K562 (cell line): ENCODE measurements at regions not wholly inside any gene's neighbourhood (a gene's known extent, or its start where the extent isn't known, plus 50 kb on each side); places are given as distances from the start of the nearest gene placed in this dataset.

Experiments
- ATF1 ChIP-seq, 2 experiments: fragments of 450-650 bp in 1 of 2; IDR thresholded peaks; 2 replicates each; pipeline ENCODE4 v1.6.1; 2016; ENCODE audit warnings: missing compliant biosample characterization in 1 of 2, missing genetic modification characterization in 1 of 2
- EZH2 ChIP-seq: IDR thresholded peaks from 2 replicates; pipeline ENCODE4 v1.6.1; 2012; ENCODE audit warnings: low read depth, mild to moderate bottlenecking, inconsistent platforms, low read length, borderline replicate concordance
- POLR2A ChIP-seq: fragments of 450-650 bp; conservative IDR thresholded peaks from 2 replicates; pipeline ENCODE4 v1.6.1; 2016
- RBBP5 ChIP-seq: fragments of 200-600 bp; sonication (generic); IDR thresholded peaks from 2 replicates; pipeline ENCODE4 v1.6.1; 2012; ENCODE audit warnings: borderline replicate concordance, mild to moderate bottlenecking, low read length, control low read depth, inconsistent platforms; ENCODE audit not compliant: insufficient read depth, poor library complexity, severe bottlenecking
- SMARCC2 ChIP-seq: fragments of 450-650 bp; IDR thresholded peaks from 2 replicates; pipeline ENCODE4 v1.6.1; 2017; ENCODE audit warnings: antibody characterized with exemption, moderate library complexity, mild to moderate bottlenecking, low read depth
- ZNF146 ChIP-seq: IDR thresholded peaks from one replicate; pipeline ENCODE4 v1.6.1; 2018; ENCODE audit warnings: missing compliant biosample characterization; ENCODE audit not compliant: unreplicated experiment
- TF ChIP-seq, protein P1 (sequence below), 3 experiments: IDR thresholded peaks in 2 of 3; conservative IDR thresholded peaks in 1 of 3; 2 replicates each; pipeline ENCODE4 v1.5.1; 2011 to 2012; ENCODE audit warnings: low read length in 3 of 3, mild to moderate bottlenecking in 3 of 3, control low read depth in 2 of 3, improper control_type of control experiment in 1 of 3, inconsistent platforms in 1 of 3, low read depth in 1 of 3, mixed read lengths in 1 of 3, moderate library complexity in 1 of 3; ENCODE audit not compliant: insufficient read depth in 2 of 3

DNA sequence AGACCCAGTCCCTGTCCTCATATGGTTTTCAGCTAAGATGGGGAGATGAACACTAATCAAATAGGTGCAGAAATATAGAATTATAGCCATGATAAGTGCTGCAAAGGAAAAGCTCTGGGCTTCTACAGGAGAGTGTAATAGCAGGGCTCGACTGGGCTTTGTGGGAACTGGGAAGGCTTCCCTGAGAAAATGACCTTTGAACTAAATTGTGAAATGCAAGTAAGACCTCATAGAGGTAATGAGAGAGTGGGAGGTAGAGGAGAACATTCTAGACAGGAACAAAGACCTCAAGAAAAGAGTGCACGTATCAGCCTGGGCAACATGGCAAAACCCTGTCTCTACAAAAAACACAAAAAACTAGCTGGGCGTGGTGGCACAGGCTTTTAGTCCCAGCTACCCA is 231.6 kb downstream of the ABHD5 start:
- TF ChIP-seq POLR2A, result no peak
- TF ChIP-seq ZNF146 (CRISPR knock-in tag), result no peak
- TF ChIP-seq EZH2, result no peak
- no peak for TF ChIP-seq ATF1 (CRISPR knock-in tag; IDR thresholded peaks at IDR 0.05)
- no peak for TF ChIP-seq ATF1 (tag; IDR thresholded peaks at IDR 0.05)
- TF ChIP-seq SMARCC2, result no peak
- TF ChIP-seq, protein P1, sequence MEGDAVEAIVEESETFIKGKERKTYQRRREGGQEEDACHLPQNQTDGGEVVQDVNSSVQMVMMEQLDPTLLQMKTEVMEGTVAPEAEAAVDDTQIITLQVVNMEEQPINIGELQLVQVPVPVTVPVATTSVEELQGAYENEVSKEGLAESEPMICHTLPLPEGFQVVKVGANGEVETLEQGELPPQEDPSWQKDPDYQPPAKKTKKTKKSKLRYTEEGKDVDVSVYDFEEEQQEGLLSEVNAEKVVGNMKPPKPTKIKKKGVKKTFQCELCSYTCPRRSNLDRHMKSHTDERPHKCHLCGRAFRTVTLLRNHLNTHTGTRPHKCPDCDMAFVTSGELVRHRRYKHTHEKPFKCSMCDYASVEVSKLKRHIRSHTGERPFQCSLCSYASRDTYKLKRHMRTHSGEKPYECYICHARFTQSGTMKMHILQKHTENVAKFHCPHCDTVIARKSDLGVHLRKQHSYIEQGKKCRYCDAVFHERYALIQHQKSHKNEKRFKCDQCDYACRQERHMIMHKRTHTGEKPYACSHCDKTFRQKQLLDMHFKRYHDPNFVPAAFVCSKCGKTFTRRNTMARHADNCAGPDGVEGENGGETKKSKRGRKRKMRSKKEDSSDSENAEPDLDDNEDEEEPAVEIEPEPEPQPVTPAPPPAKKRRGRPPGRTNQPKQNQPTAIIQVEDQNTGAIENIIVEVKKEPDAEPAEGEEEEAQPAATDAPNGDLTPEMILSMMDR (IDR thresholded peaks at IDR 0.05 in 2 of 3, conservative IDR thresholded peaks at IDR 0.05 in 1 of 3; ENCODE audit: insufficient read depth in 2 of 3, low read depth in 1 of 3, low read length in 3 of 3), result no peak
- TF ChIP-seq RBBP5, result no peak
